HG02840 (cell line): ENCODE measurements at regions not wholly inside any gene's neighbourhood (a gene's known extent, or its start where the extent isn't known, plus 50 kb on each side); places are given as distances from the start of the nearest gene placed in this dataset.

Experiments
- ATAC-seq: cut with Tn5 transposase; IDR thresholded peaks from one replicate; pipeline ENCODE4 v1.9.1; 2021; ENCODE audit warnings: mild to moderate bottlenecking, moderate library complexity, moderate number of reproducible peaks; ENCODE audit not compliant: unreplicated experiment, low FRiP score

- ATAC-seq: no peak
Measured at GRCh38 chr3:151990696-151991376, 117.4 kb downstream of the SUCNR1 start.

- ATAC-seq: no peak
Measured at GRCh38 chr3:151992326-151993041, 119.0 kb downstream of the SUCNR1 start.

- no peak for ATAC-seq
Measured at GRCh38 chr3:151995091-151995490, 121.6 kb downstream of the SUCNR1 start.

- ATAC-seq: no peak
Measured at GRCh38 chr3:151998744-151999143, 125.3 kb downstream of the SUCNR1 start.

- ATAC-seq: no peak
Measured at GRCh38 chr3:151999936-152000335, 126.5 kb downstream of the SUCNR1 start.

- ATAC-seq: no peak
Measured at GRCh38 chr3:152011812-152012735, 138.6 kb downstream of the SUCNR1 start.

- no peak for ATAC-seq
Measured at GRCh38 chr3:152019508-152019907, 146.1 kb downstream of the SUCNR1 start.

- no peak for ATAC-seq
Measured at GRCh38 chr3:152021951-152022461, 148.6 kb downstream of the SUCNR1 start.

GRCh38 chr3:152026033-152026556 lies 152.7 kb downstream of the SUCNR1 start:
- ATAC-seq: no peak

GRCh38 chr3:152030320-152030719 lies 156.9 kb downstream of the SUCNR1 start:
- no peak for ATAC-seq

- no peak for ATAC-seq
Measured at GRCh38 chr3:152031321-152031720, 157.9 kb downstream of the SUCNR1 start.

- ATAC-seq: no peak
Measured at GRCh38 chr3:152037297-152037696, 163.9 kb downstream of the SUCNR1 start.

- ATAC-seq: no peak
Measured at GRCh38 chr3:152037953-152038352, 164.5 kb downstream of the SUCNR1 start.

- ATAC-seq: no peak
Measured at GRCh38 chr3:152038490-152038889, 165.0 kb downstream of the SUCNR1 start.

- peak; percentile 96 for ATAC-seq
Measured at GRCh38 chr3:152039887-152040286, 166.4 kb downstream of the SUCNR1 start.

- ATAC-seq: peak; percentile 29
Measured at GRCh38 chr3:152040319-152040718, 166.9 kb downstream of the SUCNR1 start.

GRCh38 chr3:152043620-152044019 lies 170.2 kb downstream of the SUCNR1 start:
- ATAC-seq: no peak

- no peak for ATAC-seq
Measured at GRCh38 chr3:152046280-152046679, 172.8 kb downstream of the SUCNR1 start.

GRCh38 chr3:152047465-152047864 lies 174.0 kb downstream of the SUCNR1 start:
- no peak for ATAC-seq

- ATAC-seq: no peak
Measured at GRCh38 chr3:152048831-152049230, 175.4 kb downstream of the SUCNR1 start.

GRCh38 chr3:152050903-152051302 lies 177.5 kb downstream of the SUCNR1 start:
- no peak for ATAC-seq
